Tibial artery (tissue), 4 donors: ENCODE measurements at regions not wholly inside any gene's neighbourhood (a gene's known extent, or its start where the extent isn't known, plus 50 kb on each side); places are given as distances from the start of the nearest gene placed in this dataset.

Experiments used
- DNase-seq, 2 donors: peaks; one replicate each; pipeline ENCODE4 v3.0.0-alpha.2; 2019
- H3K27ac ChIP-seq, 2 donors: fragments of 200-600 bp; sonication (generic) in 1 of 2; 1 replicate in 1 of 2; 2 replicates in 1 of 2; pipeline ENCODE4 v1.5.1; 2018 to 2019; ENCODE audit warnings: mild to moderate bottlenecking in 1 of 2
- H3K27me3 ChIP-seq, 2 donors: fragments of 200-600 bp; sonication (generic) in 1 of 2; one replicate each; pipeline versions ENCODE4 v1.5.1 to v1.6.0; 2016 to 2019
- H3K36me3 ChIP-seq, 3 donors: fragments of 200-600 bp; sonication (generic) in 2 of 3; one replicate each; pipeline ENCODE4 v1.5.1; 2016 to 2019; ENCODE audit warnings: mild to moderate bottlenecking in 2 of 3
- H3K4me1 ChIP-seq, 4 donors: fragments of 200-600 bp; sonication (generic) in 2 of 4; 1 replicate in 3 of 4; 2 replicates in 1 of 4; pipeline ENCODE4 v1.5.1; 2016 to 2019
- H3K4me3 ChIP-seq, 2 donors: fragments of 200-600 bp; sonication (generic) in 1 of 2; 1 replicate in 1 of 2; 2 replicates in 1 of 2; pipeline ENCODE4 v1.5.1; 2018 to 2019; ENCODE audit warnings: mild to moderate bottlenecking in 2 of 2
- H3K9me3 ChIP-seq, 3 donors: fragments of 200-600 bp; sonication (generic) in 1 of 3; one replicate each; pipeline ENCODE4 v1.5.1; 2016 to 2019
- intact Hi-C: fragments of 100-400 bp; cut with DNase I; formaldehyde crosslinking; loops from one replicate; pipeline ENCODE4 v1.15.0; 2023; ENCODE audit warnings: low total_unique reads
- TF ChIP-seq, protein P1 (sequence below), 2 experiments: fragments of 200-600 bp in 1 of 2; fragments of 450-650 bp in 1 of 2; IDR thresholded peaks; one replicate each; pipeline ENCODE4 v1.5.1; 2017 to 2019; ENCODE audit warnings: antibody characterized with exemption in 2 of 2, mild to moderate bottlenecking in 1 of 2, moderate library complexity in 1 of 2

DNA sequence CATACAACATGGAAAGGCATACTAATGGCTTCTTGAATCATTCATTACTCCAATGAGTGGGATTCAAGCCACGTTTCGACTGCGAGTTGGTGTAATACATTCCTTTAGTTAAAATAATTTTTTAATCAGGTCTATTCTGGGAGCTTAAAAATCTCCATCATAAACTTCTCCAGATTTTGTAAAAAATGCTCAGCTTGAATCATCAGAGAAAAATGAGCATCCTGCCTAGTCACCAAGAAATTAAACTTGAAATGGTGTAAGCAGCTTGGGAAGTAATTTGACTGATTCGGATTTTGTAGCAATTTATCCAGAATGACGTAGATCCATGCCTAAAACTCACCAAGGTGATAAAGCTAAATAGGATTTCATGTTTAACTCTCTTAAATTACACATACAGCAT lies 165.7 kb downstream of the SLCO4C1 start:
- no peak overlapping the region for H3K27ac ChIP-seq
- TF ChIP-seq, protein P1, sequence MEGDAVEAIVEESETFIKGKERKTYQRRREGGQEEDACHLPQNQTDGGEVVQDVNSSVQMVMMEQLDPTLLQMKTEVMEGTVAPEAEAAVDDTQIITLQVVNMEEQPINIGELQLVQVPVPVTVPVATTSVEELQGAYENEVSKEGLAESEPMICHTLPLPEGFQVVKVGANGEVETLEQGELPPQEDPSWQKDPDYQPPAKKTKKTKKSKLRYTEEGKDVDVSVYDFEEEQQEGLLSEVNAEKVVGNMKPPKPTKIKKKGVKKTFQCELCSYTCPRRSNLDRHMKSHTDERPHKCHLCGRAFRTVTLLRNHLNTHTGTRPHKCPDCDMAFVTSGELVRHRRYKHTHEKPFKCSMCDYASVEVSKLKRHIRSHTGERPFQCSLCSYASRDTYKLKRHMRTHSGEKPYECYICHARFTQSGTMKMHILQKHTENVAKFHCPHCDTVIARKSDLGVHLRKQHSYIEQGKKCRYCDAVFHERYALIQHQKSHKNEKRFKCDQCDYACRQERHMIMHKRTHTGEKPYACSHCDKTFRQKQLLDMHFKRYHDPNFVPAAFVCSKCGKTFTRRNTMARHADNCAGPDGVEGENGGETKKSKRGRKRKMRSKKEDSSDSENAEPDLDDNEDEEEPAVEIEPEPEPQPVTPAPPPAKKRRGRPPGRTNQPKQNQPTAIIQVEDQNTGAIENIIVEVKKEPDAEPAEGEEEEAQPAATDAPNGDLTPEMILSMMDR (IDR thresholded peaks at IDR 0.05) = no peak
- no peaks in the 10 kb centered on the region for H3K27me3 ChIP-seq
- no peak for DNase-seq
- no peaks in the 10 kb centered on the region for H3K36me3 ChIP-seq
- no peak overlapping the region for H3K4me3 ChIP-seq
- H3K4me1 ChIP-seq = no peaks in the 10 kb centered on the region
- no peaks in the 10 kb centered on the region for H3K9me3 ChIP-seq
- intact Hi-C loops = no loop called here

- no peak overlapping the region for H3K4me3 ChIP-seq
- H3K4me1 ChIP-seq = no peaks in the 10 kb centered on the region
- TF ChIP-seq, protein P1 (IDR thresholded peaks at IDR 0.05) = no peak
- DNase-seq = no peak
- no peak overlapping the region for H3K27ac ChIP-seq
- H3K9me3 ChIP-seq = no peaks in the 10 kb centered on the region
- intact Hi-C loops = no loop called here
- no peaks in the 10 kb centered on the region for H3K36me3 ChIP-seq
- H3K27me3 ChIP-seq = no peaks in the 10 kb centered on the region
Observed at GRCh38 chr5:102119252-102119651, 176.8 kb downstream of the SLCO4C1 start.

GRCh38 chr5:102115736-102116135 lies 180.3 kb downstream of the SLCO4C1 start:
- H3K27ac ChIP-seq = no peak overlapping the region
- intact Hi-C loops = no loop called here
- H3K4me1 ChIP-seq = no peaks in the 10 kb centered on the region
- H3K9me3 ChIP-seq = no peaks in the 10 kb centered on the region
- no peaks in the 10 kb centered on the region for H3K27me3 ChIP-seq
- H3K4me3 ChIP-seq = no peak overlapping the region
- H3K36me3 ChIP-seq = no peaks in the 10 kb centered on the region
- TF ChIP-seq, protein P1 (IDR thresholded peaks at IDR 0.05) = no peak
- DNase-seq = no peak

DNA sequence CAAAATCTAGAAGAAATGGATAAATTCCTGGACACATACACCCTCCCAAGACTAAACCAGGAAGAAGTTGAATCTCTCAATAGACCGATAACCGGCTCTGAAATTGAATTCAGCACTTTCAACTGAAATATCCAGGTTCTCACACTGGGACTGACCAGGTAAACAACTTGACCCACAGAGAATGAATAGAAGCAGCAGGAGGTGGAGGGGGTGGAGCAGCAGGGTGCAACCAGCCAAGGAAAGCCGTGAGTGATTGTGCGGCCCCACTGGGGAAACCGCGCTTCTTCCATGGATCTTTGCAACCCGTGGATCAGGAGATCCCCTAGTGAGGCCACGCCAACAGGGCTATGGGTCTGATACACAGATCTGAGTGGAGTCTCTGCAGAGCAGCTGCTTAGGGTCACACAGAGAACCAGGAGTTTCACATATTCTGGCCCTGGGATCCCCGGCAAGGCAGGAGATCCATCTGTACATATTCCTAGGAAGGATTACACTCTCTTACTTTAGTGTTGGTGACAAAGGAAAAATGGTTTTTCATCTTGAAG lies 181.5 kb downstream of the SLCO4C1 start:
- intact Hi-C loops = no loop called here
- no peaks in the 10 kb centered on the region for H3K9me3 ChIP-seq
- no peak overlapping the region for H3K27ac ChIP-seq
- DNase-seq = no peak
- H3K36me3 ChIP-seq = no peaks in the 10 kb centered on the region
- H3K27me3 ChIP-seq = no peaks in the 10 kb centered on the region
- TF ChIP-seq, protein P1 (IDR thresholded peaks at IDR 0.05) = no peak
- H3K4me1 ChIP-seq = no peaks in the 10 kb centered on the region
- no peak overlapping the region for H3K4me3 ChIP-seq

DNA sequence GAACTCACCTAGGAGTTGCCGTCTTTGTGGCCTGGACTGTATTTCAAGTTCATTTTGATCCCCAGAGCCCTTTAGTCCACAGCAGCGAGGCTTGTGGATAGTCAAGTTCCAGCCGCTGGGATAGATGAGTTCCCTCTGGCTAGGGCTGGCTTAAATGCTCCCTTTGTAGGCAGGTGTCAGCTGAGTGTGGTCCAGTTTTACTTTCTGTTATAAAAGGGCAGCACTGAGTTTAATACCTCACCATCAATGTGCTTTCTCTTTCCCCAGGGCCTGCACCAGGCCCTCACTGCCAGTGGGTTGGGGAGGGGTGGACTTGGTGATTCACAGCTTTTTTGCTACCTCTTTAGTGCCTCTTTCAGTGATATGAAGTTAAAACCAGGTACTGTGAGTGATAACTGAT lies 188.2 kb downstream of the SLCO4C1 start:
- no peaks in the 10 kb centered on the region for H3K4me1 ChIP-seq

More for the DNA sequence above, 188.2 kb downstream of the SLCO4C1 start:
- H3K27me3 ChIP-seq = no peaks in the 10 kb centered on the region
- no peak for DNase-seq
- intact Hi-C loops = no loop called here
- H3K27ac ChIP-seq = no peak overlapping the region
- no peaks in the 10 kb centered on the region for H3K36me3 ChIP-seq
- TF ChIP-seq, protein P1 (IDR thresholded peaks at IDR 0.05) = no peak
- no peaks in the 10 kb centered on the region for H3K9me3 ChIP-seq
- H3K4me3 ChIP-seq = no peak overlapping the region
